HEK293 (cell line): ENCODE measurements at regions not wholly inside any gene's neighbourhood (a gene's known extent, or its start where the extent isn't known, plus 50 kb on each side); places are given as distances from the start of the nearest gene placed in this dataset.

Source experiments
- CTCF ChIA-PET: fragments of 350-600 bp; formaldehyde crosslinking; extraction: SDS; loops from one replicate; lab custom pipeline; 2021; ENCODE audit warnings: antibody characterized with exemption; lab: Yijun Ruan, JAX
- POLR2A ChIA-PET: fragments of 300-600 bp; formaldehyde crosslinking; extraction: SDS; loops from one replicate; lab custom pipeline; 2020; ENCODE audit warnings: antibody characterized with exemption, inconsistent platforms; lab: Yijun Ruan, JAX
- H3K27ac ChIP-seq: fragments of 200-500 bp; sonication (Bioruptor generic); 2 replicates; pipeline ENCODE4 v1.5.1; 2014; ENCODE audit warnings: low read depth, low read length, control low read depth, inconsistent platforms; ENCODE audit errors: extremely low read depth
- H3K36me3 ChIP-seq, 2 experiments: fragments of 200-500 bp in 1 of 2; sonication (Bioruptor generic) in 1 of 2; 1 replicate in 1 of 2; 2 replicates in 1 of 2; pipeline ENCODE4 v1.5.1; 2014 to 2017; ENCODE audit warnings: inconsistent platforms in 2 of 2, low read length in 2 of 2; ENCODE audit not compliant: control insufficient read depth in 2 of 2, insufficient read depth in 1 of 2
- H3K4me1 ChIP-seq: fragments of 200-500 bp; sonication (Bioruptor generic); 2 replicates; pipeline ENCODE4 v1.5.1; 2014; ENCODE audit warnings: mild to moderate bottlenecking, low read length, inconsistent platforms; ENCODE audit not compliant: control insufficient read depth, insufficient read depth
- H3K4me3 ChIP-seq: 2 replicates; pipeline ENCODE4 v1.5.1; 2011; ENCODE audit warnings: low read depth, mild to moderate bottlenecking, control low read depth, low read length, moderate library complexity
- H3K9me3 ChIP-seq: fragments of 200-500 bp; sonication (Bioruptor generic); 2 replicates; pipeline ENCODE4 v1.5.1; 2014; ENCODE audit warnings: low read depth, low read length, inconsistent platforms; ENCODE audit not compliant: control insufficient read depth, insufficient read depth
- GFI1B ChIP-seq: fragments of 450-650 bp; formaldehyde crosslinking; IDR thresholded peaks from 2 replicates; pipeline ENCODE4 v1.5.1; 2016; ENCODE audit warnings: missing biosample characterization, missing genetic modification characterization
- KLF7 ChIP-seq: fragments of 450-650 bp; formaldehyde crosslinking; IDR thresholded peaks from 2 replicates; pipeline ENCODE4 v1.5.1; 2016; ENCODE audit warnings: missing biosample characterization, missing genetic modification characterization, borderline replicate concordance
- SCRT1 ChIP-seq: fragments of 450-650 bp; formaldehyde crosslinking; IDR thresholded peaks from 2 replicates; pipeline ENCODE4 v1.5.1; 2016; ENCODE audit warnings: missing biosample characterization, missing genetic modification characterization, borderline replicate concordance
- YY2 ChIP-seq: fragments of 450-650 bp; formaldehyde crosslinking; IDR thresholded peaks from 2 replicates; pipeline ENCODE4 v1.5.1; 2016; ENCODE audit warnings: missing biosample characterization, missing genetic modification characterization
- ZFP3 ChIP-seq: fragments of 450-650 bp; formaldehyde crosslinking; IDR thresholded peaks from 2 replicates; pipeline ENCODE4 v1.5.1; 2016; ENCODE audit warnings: low read depth, missing biosample characterization, missing genetic modification characterization
- ZNF133 ChIP-seq: fragments of 450-650 bp; formaldehyde crosslinking; IDR thresholded peaks from 2 replicates; pipeline ENCODE4 v1.5.1; 2016; ENCODE audit warnings: missing biosample characterization, missing genetic modification characterization
- ZNF138 ChIP-seq: fragments of 450-650 bp; formaldehyde crosslinking; IDR thresholded peaks from 2 replicates; pipeline ENCODE4 v1.5.1; 2016; ENCODE audit warnings: missing biosample characterization, missing genetic modification characterization, borderline replicate concordance
- ZNF174 ChIP-seq: fragments of 450-650 bp; formaldehyde crosslinking; IDR thresholded peaks from 2 replicates; pipeline ENCODE4 v1.5.0; 2017; ENCODE audit warnings: missing biosample characterization, mild to moderate bottlenecking, missing genetic modification characterization
- ZNF202 ChIP-seq: fragments of 450-650 bp; formaldehyde crosslinking; IDR thresholded peaks from 2 replicates; pipeline ENCODE4 v1.5.1; 2016; ENCODE audit warnings: missing biosample characterization, missing genetic modification characterization, borderline replicate concordance
- ZNF239 ChIP-seq: fragments of 450-650 bp; formaldehyde crosslinking; IDR thresholded peaks from 2 replicates; pipeline ENCODE4 v1.5.1; 2016; ENCODE audit warnings: missing biosample characterization, missing genetic modification characterization
- ZNF324 ChIP-seq: fragments of 450-650 bp; formaldehyde crosslinking; IDR thresholded peaks from 2 replicates; pipeline ENCODE4 v1.5.1; 2016; ENCODE audit warnings: missing biosample characterization, missing genetic modification characterization
- ZNF37A ChIP-seq: fragments of 450-650 bp; IDR thresholded peaks from 2 replicates; pipeline ENCODE4 v1.5.1; 2018; ENCODE audit warnings: missing biosample characterization, missing genetic modification characterization
- ZNF510 ChIP-seq: fragments of 450-650 bp; formaldehyde crosslinking; IDR thresholded peaks from 2 replicates; pipeline ENCODE4 v1.5.1; 2018; ENCODE audit warnings: mild to moderate bottlenecking, missing genetic modification characterization, missing biosample characterization; ENCODE audit not compliant: insufficient replicate concordance
- ZNF596 ChIP-seq: fragments of 450-650 bp; IDR thresholded peaks from 2 replicates; pipeline ENCODE4 v1.5.0; 2018; ENCODE audit warnings: missing biosample characterization, mild to moderate bottlenecking, missing genetic modification characterization, moderate library complexity
- ZNF660 ChIP-seq: fragments of 450-650 bp; IDR thresholded peaks from 2 replicates; pipeline ENCODE4 v1.5.1; 2018; ENCODE audit warnings: missing biosample characterization, mild to moderate bottlenecking, missing genetic modification characterization
- ZNF777 ChIP-seq: fragments of 450-650 bp; formaldehyde crosslinking; IDR thresholded peaks from 2 replicates; pipeline ENCODE4 v1.5.1; 2017; ENCODE audit warnings: missing biosample characterization, missing genetic modification characterization, borderline replicate concordance
- ZXDB ChIP-seq: fragments of 450-650 bp; formaldehyde crosslinking; IDR thresholded peaks from 2 replicates; pipeline ENCODE4 v1.5.1; 2016; ENCODE audit warnings: missing biosample characterization, missing genetic modification characterization
- TF ChIP-seq, protein P1 (sequence below): fragments of 450-650 bp; formaldehyde crosslinking; IDR thresholded peaks from 2 replicates; pipeline ENCODE4 v1.5.1; 2016; ENCODE audit warnings: missing biosample characterization, missing genetic modification characterization
- TF ChIP-seq, protein P2 (sequence below): sonication (generic); formaldehyde crosslinking; IDR thresholded peaks from 2 replicates; pipeline ENCODE4 v1.8.1; 2022; ENCODE audit warnings: mild to moderate bottlenecking, moderate library complexity, missing genetic modification reagents
- TF ChIP-seq, protein P3 (sequence below): fragments of 450-650 bp; formaldehyde crosslinking; IDR thresholded peaks from 2 replicates; pipeline ENCODE4 v1.5.1; 2016; ENCODE audit warnings: missing biosample characterization, missing genetic modification characterization
- TF ChIP-seq, protein P4 (sequence below): fragments of 450-650 bp; formaldehyde crosslinking; IDR thresholded peaks from 2 replicates; pipeline ENCODE4 v1.5.1; 2016; ENCODE audit warnings: missing biosample characterization, missing genetic modification characterization
- TF ChIP-seq, protein P5 (sequence below): fragments of 450-650 bp; formaldehyde crosslinking; IDR thresholded peaks from 2 replicates; pipeline ENCODE4 v1.5.1; 2016; ENCODE audit warnings: missing biosample characterization, missing genetic modification characterization

DNA sequence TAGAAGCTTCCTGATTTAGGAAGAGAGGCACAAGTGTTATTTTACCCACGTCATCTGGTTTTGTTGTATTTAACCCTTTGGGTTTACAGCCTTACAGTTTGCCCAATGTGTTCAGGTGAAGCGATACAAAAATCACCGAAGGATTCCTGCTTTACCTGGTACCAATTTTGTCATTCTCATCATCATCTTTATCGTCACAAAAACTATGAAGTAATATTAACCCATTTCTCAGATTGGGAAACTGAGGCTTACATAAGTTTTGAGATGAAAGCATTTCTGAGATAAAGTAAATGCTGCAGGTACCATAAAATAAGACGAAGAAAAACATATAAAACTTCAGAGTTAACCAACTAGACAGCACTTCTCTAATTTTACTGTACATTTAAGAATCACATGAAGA, 370.6 kb upstream of the OR4E1 start:
- POLR2A ChIA-PET: no interaction called here
- CTCF ChIA-PET: interaction anchor here (1.3 kb wide), 1 partner anchor 130 kb away, joined by 3 read pairs; no protein-coding TSS in a partner anchor
- TF ChIP-seq ZNF777 (tag by site-specific recombination): no peak
- TF ChIP-seq, protein P1, sequence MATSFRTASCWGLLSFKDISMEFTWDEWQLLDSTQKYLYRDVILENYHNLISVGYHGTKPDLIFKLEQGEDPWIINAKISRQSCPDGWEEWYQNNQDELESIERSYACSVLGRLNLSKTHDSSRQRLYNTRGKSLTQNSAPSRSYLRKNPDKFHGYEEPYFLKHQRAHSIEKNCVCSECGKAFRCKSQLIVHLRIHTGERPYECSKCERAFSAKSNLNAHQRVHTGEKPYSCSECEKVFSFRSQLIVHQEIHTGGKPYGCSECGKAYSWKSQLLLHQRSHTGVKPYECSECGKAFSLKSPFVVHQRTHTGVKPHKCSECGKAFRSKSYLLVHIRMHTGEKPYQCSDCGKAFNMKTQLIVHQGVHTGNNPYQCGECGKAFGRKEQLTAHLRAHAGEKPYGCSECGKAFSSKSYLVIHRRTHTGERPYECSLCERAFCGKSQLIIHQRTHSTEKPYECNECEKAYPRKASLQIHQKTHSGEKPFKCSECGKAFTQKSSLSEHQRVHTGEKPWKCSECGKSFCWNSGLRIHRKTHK (tag by site-specific recombination): no peak
- no peak for TF ChIP-seq ZNF174 (tag by site-specific recombination)
- TF ChIP-seq ZNF239 (tag by site-specific recombination): no peak
- no peak for TF ChIP-seq ZNF660 (tag by site-specific recombination)
- TF ChIP-seq, protein P2, sequence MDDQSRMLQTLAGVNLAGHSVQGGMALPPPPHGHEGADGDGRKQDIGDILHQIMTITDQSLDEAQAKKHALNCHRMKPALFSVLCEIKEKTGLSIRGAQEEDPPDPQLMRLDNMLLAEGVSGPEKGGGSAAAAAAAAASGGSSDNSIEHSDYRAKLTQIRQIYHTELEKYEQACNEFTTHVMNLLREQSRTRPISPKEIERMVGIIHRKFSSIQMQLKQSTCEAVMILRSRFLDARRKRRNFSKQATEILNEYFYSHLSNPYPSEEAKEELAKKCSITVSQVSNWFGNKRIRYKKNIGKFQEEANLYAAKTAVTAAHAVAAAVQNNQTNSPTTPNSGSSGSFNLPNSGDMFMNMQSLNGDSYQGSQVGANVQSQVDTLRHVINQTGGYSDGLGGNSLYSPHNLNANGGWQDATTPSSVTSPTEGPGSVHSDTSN (CRISPR knock-in tag): no peak
- TF ChIP-seq ZNF202 (tag by site-specific recombination): no peak
- TF ChIP-seq, protein P3, sequence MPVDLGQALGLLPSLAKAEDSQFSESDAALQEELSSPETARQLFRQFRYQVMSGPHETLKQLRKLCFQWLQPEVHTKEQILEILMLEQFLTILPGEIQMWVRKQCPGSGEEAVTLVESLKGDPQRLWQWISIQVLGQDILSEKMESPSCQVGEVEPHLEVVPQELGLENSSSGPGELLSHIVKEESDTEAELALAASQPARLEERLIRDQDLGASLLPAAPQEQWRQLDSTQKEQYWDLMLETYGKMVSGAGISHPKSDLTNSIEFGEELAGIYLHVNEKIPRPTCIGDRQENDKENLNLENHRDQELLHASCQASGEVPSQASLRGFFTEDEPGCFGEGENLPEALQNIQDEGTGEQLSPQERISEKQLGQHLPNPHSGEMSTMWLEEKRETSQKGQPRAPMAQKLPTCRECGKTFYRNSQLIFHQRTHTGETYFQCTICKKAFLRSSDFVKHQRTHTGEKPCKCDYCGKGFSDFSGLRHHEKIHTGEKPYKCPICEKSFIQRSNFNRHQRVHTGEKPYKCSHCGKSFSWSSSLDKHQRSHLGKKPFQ (tag by site-specific recombination): no peak
- TF ChIP-seq ZNF510 (tag by site-specific recombination): no peak
- no peak for TF ChIP-seq ZNF37A (tag by site-specific recombination)
- no peak for TF ChIP-seq ZNF596
- TF ChIP-seq SCRT1 (tag by site-specific recombination): no peak
- no peak for TF ChIP-seq ZNF138 (tag by site-specific recombination)

GRCh38 chr14:22040781-22041125, 367.1 kb upstream of the OR4E1 start:
- Histone ChIP-seq H3K4me1 (no peaks in the 10 kb centered on the region), H3K36me3 (no peaks in the 10 kb centered on the region), H3K9me3 (no peaks in the 10 kb centered on the region), H3K4me3 (no peak overlapping the region), H3K27ac (no peak overlapping the region)
- ChIA-PET CTCF (interaction anchor here (0.7 to 1.8 kb wide), 11 partner anchors 9 to 402 kb away, joined by 3 to 11 read pairs (median 4); no protein-coding TSS in a partner anchor), POLR2A (no interaction called here)
- TF ChIP-seq ZXDB (no peak), ZNF133 (tag by site-specific recombination) (no peak), ZFP3 (no peak), YY2 (tag by site-specific recombination) (no peak), GFI1B (no peak), KLF7 (tag by site-specific recombination) (no peak), ZNF324 (no peak)
- TF ChIP-seq, protein P4, sequence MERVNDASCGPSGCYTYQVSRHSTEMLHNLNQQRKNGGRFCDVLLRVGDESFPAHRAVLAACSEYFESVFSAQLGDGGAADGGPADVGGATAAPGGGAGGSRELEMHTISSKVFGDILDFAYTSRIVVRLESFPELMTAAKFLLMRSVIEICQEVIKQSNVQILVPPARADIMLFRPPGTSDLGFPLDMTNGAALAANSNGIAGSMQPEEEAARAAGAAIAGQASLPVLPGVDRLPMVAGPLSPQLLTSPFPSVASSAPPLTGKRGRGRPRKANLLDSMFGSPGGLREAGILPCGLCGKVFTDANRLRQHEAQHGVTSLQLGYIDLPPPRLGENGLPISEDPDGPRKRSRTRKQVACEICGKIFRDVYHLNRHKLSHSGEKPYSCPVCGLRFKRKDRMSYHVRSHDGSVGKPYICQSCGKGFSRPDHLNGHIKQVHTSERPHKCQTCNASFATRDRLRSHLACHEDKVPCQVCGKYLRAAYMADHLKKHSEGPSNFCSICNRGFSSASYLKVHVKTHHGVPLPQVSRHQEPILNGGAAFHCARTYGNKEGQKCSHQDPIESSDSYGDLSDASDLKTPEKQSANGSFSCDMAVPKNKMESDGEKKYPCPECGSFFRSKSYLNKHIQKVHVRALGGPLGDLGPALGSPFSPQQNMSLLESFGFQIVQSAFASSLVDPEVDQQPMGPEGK (tag by site-specific recombination): no peak
- TF ChIP-seq, protein P3 (tag by site-specific recombination): no peak
- TF ChIP-seq, protein P5, sequence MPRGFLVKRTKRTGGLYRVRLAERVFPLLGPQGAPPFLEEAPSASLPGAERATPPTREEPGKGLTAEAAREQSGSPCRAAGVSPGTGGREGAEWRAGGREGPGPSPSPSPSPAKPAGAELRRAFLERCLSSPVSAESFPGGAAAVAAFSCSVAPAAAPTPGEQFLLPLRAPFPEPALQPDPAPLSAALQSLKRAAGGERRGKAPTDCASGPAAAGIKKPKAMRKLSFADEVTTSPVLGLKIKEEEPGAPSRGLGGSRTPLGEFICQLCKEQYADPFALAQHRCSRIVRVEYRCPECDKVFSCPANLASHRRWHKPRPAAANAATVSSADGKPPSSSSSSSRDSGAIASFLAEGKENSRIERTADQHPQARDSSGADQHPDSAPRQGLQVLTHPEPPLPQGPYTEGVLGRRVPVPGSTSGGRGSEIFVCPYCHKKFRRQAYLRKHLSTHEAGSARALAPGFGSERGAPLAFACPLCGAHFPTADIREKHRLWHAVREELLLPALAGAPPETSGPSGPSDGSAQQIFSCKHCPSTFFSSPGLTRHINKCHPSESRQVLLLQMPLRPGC (tag by site-specific recombination): no peak

More for the DNA sequence above, 370.6 kb upstream of the OR4E1 start:
- Histone ChIP-seq H3K4me3 (no peak overlapping the region), H3K27ac (no peak overlapping the region), H3K4me1 (no peaks in the 10 kb centered on the region), H3K9me3 (no peaks in the 10 kb centered on the region), H3K36me3 (no peaks in the 10 kb centered on the region)
